ENCODE measurements at regions not wholly inside any gene's neighbourhood (a gene's known extent, or its start where the extent isn't known, plus 50 kb on each side); places are given as distances from the start of the nearest gene placed in this dataset.
"Not testable (repeated sequence)": the region's sequence is repeated elsewhere in the genome, so short reads cannot be mapped to it uniquely, and the experiment has no call there.

DNA sequence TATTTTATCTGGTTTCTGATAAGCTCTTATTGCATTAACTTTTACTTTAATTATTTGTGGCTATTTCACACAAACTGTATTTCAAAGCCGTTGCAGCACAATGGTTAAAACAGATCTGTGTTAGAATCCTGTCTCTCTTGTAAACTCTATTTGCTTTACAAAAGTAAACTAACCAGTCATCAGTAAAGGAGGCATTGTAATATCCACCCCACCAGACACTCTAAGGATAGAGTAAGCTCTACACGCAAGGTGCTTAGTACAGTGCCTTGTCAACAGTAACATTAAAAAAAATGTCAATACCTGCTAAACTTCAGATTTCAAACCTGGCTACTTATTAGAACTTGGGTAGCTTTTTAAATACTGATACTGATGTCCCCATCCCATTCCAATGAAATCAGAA lies 228.4 kb downstream of the RCHY1 start:
- no peak for DNase-seq

DNA sequence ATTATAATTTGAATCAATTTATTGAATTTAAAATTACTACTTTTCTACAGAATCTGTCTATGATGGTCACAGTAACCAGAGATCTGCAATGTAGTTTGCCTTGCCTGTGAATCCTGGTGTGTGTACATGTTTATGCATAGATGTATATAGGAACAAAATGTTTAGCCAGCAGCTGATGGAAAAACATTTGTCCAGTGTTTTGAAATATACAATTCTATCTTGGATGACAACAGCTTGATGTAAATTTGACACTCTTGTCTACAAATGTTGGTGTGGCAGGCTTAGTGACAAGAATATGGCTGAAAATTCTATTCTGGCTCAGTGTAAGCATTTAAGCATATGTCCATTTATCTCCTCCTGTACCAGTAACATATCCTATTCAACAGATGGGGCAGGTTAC lies 229.4 kb downstream of the RCHY1 start:
- no peak for DNase-seq

DNA sequence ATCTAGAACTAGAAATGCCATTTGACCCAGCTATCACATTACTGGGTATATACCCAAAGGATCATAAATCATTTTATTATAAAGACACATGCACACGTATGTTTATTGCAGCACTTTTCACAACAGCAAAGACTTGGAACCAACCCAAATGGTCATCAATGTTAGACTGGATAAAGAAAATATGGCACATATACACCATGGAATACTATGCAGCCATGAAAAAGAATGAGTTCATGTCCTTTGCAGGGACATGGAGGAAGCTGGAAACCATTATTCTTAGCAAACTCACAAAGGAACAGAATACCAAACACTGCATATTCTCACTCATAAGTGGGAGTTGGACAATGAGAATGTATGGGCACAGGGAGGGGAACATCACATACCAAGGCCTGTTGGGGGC lies 233.7 kb downstream of the RCHY1 start:
- not testable (repeated sequence) for DNase-seq

DNA sequence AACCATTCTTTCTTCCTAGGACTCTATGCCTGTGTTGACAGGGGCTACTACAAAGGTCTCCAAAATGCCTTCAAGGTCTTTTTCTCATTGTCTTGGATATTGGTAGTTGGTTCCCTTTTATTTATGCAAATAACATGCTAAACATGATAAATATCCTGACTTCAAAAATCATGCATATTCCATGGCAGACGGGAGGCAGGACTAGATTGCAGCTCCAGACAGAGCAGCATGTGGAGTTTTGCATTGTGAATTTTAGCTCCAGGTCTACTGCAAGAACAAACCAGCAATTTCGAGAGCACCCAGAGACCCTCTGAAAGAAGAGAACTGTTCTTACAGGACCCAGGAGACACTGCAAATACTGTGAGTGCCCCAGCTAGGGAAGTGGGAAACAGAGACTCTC lies 254.9 kb downstream of the RCHY1 start:
- no peak for DNase-seq

DNA sequence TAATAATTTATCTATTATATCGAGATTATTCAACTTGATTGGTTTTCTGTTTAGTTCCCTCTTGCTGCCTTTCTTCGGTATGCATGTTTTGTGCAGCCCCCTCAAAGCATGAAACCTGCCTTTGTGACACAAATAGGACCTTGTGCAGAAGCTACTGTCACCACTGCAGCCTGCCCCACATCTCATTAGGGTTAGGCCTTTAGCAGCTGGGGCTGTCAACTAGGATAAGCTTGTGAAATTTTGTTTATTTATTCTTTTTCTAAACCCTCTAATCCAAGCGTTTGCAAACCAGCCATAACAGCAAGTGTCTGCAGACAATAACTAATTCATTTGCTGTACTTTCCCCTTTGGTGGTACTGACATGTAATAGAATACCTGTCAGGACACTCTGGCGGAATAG lies 258.9 kb downstream of the RCHY1 start:
- DNase-seq = no peak

DNA sequence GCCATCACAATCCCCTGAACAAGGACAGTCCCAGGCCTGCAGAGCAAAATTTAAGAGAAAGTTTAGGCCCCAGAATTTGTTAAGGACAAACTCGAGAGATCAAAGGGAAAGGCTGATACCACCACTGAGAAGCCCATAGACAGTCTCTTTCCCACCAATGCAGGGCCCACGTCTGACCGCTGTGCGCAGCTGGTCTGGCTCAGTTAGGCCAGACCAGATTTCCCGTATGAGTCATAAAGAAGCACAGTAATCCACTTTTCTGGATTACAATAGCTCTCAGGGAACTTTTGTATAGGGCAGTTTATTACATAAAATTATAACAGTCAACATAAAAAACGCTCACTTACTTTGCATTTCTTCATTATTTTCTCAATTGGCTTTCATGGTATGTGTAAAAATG lies 259.5 kb downstream of the RCHY1 start:
- no peak for DNase-seq

DNA sequence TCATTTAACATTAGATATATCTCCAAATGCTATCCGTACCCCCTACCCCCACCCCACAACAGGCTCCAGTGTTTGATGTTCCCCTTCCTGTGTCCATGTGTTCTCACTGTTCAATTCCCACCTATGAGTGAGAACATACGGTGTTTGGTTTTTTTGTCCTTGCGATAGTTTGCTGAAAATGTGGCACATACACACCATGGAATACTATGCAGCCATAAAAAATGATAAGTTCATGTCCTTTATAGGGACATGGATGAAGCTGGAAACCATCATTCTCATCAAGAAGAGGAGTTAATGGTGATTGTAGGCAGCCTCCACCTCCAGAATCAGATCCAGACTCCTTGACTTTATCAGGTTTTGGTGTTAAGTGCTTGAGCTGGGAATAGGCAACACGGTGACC lies 261.1 kb downstream of the RCHY1 start:
- DNase-seq = not testable (repeated sequence)

DNA sequence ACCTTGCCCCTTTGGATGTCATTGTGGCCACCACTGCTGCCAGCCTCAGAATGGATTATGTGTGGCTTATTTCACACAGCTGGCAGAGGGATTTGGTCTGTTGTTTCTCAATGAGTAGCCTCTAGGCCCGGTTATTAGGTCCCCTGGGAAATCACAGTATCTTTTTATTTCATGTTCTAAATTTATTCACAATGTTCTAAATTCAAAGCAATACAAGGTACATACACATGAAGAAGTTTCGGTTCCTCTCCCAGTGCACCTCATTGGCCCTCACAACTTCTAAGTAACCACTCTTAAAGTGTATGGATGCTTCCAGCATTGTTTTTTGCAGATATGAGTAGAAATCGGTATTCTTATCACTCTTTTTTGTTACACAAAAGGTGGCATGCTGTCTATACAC lies 262.7 kb downstream of the RCHY1 start:
- no peak for DNase-seq

DNA sequence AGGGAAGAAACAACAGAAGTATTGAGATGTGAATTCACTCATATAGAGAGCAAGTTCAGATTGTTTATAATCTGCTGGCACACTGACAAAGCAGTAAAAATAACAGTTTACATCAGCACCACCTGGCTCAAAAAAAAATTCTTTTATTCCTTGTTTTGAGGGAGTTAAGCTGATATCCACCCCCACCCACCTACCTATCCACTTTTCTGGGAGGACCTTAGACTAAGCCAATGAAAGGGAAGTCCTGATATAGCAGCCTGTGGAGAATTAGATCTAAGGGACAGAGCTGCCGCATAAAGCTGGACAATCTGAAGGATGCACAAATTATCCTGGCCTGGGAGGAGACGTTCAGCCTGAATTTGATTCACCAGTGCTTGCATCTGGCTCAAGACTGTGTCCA lies 264.5 kb downstream of the RCHY1 start:
- DNase-seq = no peak

DNA sequence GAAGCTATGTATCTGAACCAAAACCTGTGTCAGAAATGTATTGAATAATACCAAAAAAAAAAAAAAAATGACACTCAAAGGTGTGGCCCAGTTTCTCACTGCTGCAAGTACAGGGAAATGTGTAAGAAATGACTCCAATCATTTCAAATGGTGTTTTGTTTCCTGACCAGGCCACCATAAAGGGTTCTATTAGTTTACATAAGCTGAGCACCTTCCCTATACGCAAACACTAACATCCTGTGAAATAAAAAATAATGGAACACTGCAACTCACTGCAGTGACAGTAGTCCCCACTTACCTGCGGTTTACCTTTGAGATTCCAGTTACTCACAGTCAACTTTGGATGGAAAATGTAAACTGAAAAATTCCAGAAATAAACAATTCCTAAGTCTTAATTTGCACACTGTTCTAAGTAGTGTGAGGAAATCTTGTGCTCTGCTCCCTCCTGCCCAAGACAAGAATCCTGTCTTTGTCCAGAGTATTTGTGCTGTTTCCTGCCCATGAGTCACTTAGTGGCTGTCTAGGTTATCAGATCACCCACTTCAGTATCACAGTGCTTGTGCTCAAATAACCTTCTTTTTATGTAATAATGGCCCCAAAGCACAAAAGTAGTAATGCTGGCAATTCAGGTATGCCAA lies 265.3 kb downstream of the RCHY1 start:
- no peak for DNase-seq

DNA sequence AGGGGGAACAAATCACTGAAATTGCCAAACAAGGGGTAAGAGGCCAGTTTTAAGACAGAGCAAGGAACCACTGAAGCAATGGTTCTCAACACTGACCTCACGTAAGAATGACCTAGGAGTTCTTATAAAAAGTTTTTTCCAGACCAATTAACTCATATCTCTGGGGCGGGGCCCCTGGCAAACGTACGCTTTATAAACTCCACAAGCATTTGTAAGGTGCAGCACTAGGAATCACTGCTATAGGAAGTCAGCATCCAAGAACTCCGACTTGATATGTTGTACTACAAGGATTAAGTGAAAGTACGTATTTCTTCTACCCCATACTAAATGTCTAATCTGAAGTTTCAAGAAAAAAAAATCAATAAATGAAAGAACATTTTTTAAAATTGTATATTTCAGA lies 269.9 kb downstream of the RCHY1 start:
- no peak for DNase-seq

DNA sequence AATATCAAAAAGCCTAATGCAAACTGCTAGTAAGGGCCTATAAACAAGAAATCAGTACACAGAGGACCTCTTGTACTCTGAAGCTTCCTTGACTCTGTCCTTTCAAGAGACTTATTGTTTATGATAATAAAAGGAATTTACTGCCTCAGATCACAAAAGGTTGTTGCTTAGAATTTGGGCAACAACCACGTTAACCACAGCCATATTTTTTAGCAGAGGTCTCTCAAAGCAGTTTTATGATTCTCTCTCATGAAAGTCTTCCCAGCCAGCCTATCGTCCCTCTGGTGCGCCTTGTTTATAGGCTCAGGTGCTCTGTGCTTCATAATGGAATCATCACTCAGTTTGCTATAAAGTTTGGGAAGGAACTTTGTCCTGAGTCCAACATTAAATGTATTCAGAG lies 270.6 kb downstream of the RCHY1 start:
- DNase-seq = no peak

DNA sequence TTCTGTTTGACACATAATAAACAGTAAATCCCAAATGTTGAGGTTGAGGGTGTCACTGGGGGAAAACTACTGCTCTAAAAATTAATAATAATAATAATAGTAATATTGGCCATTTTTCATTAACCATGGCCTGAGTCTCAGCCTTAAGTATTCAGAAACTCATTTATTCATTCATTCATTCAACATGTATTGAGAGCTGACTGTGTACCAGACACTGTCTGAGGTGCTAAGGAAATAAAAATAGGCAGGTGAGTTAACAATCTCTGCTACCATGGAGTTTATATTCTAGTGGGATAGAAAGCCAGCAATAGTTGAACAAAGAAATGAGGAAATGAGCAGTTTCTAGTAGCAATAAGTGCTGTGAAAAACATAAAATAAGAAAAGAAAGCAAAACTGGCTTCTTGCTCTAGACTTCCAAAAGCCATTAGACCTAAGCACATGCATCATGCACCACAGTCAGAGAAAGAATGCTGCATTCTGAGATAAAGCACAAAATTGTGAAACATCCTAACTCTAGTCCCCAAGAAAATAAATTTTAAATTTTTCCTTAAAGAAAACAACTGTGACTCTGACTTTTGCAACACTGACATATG lies 278.7 kb downstream of the RCHY1 start:
- no peak for DNase-seq

DNA sequence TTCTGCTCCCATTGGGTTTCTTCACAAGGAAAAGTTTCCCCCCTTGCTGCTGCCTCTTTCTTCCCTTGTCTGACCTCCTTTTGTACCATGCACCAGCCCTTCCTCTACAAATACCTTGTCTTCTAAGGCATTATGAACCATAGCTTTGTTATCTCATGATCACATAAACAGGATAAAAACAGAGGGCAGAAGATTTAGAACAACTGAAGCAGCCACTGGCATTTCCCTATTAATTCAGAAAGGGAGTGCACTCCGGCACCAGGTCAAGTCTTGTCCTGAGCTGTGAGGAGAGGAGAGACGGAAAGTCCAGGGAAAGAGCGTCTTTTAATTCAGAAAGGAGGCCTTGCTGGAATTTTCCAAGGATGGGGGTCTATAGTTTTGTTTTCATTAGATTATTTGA lies 281.7 kb downstream of the RCHY1 start:
- DNase-seq = no peak

DNA sequence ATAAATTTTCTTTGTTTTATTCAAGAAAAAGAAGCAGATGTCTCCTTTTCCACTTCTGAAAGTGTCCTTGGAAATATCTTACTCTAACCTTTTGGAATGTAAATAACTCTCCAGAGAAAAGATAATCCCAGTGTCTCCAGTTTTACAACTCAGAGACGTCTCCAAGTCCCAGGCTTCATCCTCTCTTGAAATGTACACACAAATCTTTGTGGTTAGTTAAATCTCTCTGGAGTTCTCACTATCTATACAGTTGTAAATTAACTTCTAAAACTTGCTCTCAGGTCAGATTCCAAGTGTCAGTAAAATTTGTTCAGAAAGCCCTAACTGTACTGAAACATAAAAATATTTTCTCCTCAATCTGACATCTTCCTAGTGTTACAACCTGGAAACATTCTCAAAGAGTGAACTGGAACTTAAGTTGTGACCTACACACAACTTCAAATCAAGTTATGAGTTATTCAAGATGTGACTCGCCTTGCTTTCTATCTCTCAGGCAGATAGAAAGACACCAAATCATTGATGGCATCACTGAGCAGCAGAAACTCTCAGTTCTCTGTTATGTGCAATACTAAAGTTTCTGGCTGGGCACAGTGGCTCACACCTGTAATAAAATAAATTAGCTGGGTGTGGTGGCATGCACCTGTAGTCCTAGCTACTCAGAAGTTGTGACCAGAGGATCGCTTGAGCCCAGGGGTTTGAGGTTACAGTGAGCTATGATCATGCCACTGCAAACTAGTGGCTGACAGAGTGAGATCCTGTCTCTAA lies 284.2 kb downstream of the RCHY1 start:
- DNase-seq = no peak

DNA sequence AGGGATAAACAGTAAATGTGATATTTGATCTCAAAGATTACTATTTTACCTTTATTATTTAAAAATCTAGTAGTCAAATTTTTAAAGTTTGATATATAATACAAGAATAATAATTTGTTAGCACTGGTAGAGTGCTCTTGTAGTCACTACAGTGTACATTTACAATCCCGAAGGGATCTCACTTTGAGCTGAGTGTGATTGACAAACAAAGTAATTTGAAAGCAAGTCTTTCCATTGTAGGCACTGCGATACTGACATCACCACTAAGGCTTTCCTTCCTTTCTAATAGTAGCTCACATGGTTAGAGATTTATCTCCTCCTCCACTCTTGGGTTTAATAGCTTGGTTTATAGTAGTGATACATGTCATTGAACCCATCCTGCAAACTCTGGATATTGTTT lies 280.6 kb downstream of the PARM1 start:
- DNase-seq = no peak

DNA sequence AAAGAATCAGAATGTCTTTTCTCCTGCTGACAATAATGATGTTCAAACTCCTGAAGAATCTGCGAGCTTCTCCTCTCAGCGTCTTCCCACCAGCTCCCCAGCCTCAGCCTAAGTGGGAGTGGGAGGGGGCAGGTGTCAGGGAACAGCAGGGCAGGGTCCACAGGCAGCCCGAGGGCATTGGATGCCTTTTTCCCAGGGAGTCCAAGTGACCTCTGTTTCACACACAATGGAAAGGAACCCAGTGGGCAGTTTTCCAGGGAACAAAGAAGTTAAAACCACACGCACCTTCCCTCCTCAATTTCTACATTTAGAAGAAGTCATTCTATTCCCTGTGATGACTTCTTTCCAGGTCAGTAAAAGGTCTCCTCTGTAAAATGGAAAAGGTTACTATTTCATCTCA lies 278.5 kb downstream of the PARM1 start:
- no peak for DNase-seq

DNA sequence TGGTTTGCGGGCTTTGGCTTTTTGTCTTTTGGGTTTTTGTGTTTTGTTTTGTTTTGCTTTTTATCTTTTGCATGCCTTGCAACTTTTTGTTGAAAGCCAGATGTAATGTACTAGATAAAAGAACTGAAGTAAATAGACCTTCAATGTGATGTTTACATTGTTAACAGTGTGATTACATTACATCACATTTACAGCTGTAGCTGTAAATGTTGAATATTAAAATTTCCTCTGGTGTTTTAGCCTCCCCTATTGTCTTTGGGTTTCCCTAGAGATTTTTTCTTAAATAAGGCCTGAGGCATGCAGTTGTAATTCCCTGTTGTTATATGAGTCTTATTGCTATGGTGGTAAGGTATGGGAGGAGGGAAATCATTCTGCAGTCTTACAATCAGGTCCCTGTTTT lies 275.0 kb downstream of the PARM1 start:
- DNase-seq = no peak

DNA sequence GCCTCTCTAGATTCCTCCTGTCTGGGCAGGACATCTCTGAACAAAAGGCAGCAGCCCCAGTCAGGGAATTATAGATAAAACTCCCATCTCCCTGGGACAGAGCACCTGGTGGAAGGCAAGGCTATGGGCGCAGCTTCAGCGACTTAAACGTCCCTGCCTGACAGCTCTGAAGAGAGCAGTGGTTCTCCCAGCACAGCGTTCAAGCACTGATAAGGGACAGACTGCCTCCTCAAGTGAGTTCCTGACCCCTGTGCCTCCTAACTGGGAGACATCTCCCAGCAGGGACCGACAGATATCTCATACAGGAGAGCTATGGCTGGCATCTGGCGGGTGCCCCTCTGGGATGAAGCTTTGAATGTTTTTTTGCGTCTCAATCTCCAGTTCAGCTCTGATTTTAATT lies 262.2 kb downstream of the PARM1 start:
- DNase-seq = no peak

DNA sequence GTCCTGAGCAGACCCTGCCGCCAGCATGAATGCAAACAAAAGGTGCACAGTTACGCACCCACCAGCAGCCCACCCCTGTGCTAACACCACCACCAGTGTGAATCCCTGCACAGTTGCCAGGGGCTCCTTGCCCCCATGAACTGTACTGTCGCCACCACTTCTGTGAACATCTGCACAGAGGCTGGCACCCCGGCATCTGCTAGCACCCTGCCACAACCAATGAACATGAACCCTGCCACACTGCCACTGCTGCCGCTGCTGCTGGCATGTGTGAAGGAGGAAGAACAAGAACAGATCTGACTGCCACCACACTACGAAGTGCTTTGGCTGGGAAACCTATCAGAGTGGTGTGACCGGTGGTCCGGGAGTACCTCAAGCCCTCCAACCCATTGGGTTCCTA lies 261.3 kb downstream of the PARM1 start:
- DNase-seq = no peak

DNA sequence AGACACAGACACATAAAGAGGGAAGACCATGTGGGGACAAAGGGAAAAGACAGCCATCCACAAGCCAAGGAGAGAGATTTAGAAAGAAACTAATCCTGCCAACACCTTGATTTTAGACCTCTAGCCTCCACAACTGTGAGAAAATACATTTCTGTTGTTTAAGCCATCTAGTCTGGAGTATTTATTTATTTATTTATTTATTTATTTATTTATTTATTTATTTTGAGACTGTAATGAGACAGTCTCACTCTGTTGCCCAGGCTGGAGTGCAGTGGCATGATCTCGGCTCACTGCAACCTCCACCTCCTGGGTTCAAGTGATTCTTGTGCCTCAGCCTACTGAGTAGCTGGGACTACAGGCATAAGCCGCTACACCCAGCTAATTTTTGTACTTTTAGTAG lies 259.3 kb downstream of the PARM1 start:
- DNase-seq = not testable (repeated sequence)

DNA sequence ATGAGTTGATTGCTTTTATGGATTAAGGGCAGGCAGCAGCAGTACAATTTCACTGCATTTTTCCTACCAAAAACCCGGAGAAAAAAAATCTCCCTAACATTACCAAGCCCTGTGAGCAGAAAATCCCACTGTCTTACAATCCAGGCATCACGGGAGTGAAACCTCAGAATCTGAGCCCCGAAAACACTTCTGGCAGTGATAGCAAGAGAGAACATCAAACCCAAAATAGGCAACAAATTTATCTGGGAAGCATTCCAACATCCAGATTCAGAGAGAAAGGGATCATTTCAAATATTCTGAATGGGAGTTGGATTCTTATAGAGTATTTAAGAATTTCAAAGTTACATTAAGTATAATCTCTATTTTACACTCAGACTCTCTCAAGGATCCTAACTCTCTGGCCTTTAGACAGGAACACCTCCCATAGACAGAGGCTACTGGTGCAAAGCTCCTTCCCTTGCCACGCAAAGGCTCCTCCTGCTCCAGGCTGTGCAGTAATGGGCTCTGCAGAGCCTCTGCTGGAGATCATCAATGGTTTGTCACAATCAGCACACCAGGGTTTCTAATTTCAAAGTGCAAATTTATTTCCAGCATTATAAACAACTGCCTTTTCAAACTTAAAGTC lies 256.9 kb downstream of the PARM1 start:
- no peak for DNase-seq

DNA sequence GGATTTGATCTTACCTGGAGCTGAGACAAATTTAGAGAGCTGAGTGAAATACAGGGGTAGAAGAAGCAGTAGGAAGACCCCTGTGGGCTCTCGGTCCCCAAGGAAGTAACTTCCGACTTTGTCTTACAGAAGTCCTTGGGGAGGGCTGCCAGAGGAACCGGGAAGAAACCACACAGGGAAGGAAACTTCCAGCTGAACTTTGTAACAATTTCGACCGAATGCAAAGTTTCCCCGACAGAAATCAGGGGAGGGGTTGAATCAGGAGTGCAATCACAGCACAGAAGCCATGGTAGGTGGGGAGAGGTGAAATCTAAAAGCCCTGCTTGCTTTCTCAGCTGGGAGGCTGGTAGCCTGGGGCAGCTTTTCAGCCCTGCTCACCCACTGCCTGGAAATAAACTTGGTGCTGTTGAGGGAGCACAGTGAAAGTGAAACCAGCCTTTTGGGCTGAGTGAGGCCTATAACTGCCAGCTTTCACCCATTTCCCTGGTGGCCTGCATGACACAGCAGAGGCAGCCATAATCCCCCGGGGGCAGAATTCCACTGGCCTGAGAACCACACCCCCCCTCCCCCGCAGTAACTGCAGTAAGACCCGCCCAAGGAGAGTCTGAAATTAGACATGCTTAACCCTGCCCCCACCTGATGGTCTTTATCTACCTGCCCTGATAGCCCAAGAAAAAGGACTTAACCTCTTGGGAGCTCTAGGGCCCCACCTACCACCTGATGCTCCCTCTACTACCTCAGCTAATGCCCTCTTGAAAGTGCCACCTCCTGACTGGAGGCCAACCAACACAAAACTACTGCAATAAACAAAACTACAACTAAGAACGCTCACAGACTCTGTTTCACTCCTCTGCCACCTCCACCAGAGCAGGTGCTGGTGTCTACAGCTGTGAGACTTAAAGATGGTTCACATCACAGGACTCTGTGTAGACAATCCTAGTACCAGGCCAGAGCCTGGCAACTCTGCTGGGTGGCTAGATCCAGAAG lies 248.2 kb downstream of the PARM1 start:
- no peak for DNase-seq
